ENCODE measurements at regions not wholly inside any gene's neighbourhood (a gene's known extent, or its start where the extent isn't known, plus 50 kb on each side); places are given as distances from the start of the nearest gene placed in this dataset.

- no peaks in the 10 kb centered on the region for H3K9me3 ChIP-seq (ENCODE audit: insufficient read depth, low read depth)
- no peak overlapping the region for H2AFZ ChIP-seq
- no peak overlapping the region for H3K27ac ChIP-seq
- ChIA-PET POLR2A (ENCODE audit: unreplicated experiment) (no interaction called here), CTCF (no interaction called here)
- DNase-seq: no peak
- no peaks in the 10 kb centered on the region for H3K36me3 ChIP-seq (ENCODE audit: low read depth)
- H3K4me3 ChIP-seq: no peak overlapping the region
- no peaks in the 10 kb centered on the region for H3F3A ChIP-seq (ENCODE audit: insufficient read depth, low read depth)
- H3K9me2 ChIP-seq (ENCODE audit: insufficient read depth): no peaks in the 10 kb centered on the region
- intact Hi-C loops (cut with micrococcal nuclease; ENCODE audit: unreplicated experiment): no loop called here
- H3K4me2 ChIP-seq: no peak overlapping the region
- no peaks in the 10 kb centered on the region for H3K4me1 ChIP-seq (replicated peaks; ENCODE audit: insufficient read depth)
- TF ChIP-seq CTCF (conservative IDR thresholded peaks at IDR 0.05): no peak
- TF ChIP-seq EZH2 (IDR thresholded peaks at IDR 0.05; ENCODE audit: low read depth): no peak
- no peaks in the 10 kb centered on the region for H3K79me2 ChIP-seq (ENCODE audit: low read depth)
- no TSS peak for BruUV-seq (replicated peaks)
- H4K20me1 ChIP-seq (ENCODE audit: insufficient read depth): no peaks in the 10 kb centered on the region
- no peaks in the 10 kb centered on the region for H3K27me3 ChIP-seq (ENCODE audit: insufficient read depth, low read depth)
Observed at GRCh38 chr10:113263056-113263455, 289.8 kb upstream of the HABP2 start.

DNA sequence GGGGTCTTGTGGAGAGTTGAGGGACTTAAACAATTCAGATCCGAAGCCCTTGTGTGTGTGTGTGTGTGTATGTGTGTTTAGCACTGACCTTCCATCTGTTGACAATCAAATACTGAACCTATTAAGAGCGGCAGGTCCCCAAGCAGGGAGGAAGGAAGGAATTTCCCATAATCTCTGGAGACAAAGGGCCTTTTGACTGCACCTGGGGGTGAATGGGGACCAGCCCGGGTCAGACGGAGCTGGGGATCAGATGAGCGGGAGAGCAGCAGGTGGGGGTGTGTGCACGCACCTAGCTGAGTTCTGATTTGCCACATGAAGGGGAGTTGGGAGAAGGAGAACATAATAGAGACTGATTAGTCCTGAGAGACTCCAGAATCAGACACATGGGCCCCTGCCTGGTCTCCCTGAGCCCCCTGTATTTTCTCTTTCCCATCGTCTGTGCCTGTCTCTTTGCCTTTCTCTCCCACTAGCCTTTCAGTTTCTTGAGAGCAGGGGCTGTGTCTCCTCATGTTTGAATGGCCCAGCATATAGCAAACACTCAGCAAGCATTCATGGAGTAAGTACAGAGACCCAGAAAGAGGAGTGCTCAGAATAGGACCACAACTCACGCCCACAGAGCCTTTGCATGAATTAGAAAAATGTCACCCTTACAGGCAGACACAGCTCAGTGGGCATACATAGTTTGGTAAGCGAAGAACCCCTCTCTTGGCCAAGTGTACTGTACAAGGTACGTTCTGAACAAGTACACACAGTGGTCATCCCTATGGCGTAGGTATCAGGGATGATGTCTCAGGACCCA, 288.3 kb upstream of the HABP2 start:
- Histone ChIP-seq H3K4me2 (no peak overlapping the region), H3F3A (ENCODE audit: insufficient read depth, low read depth) (no peaks in the 10 kb centered on the region), H3K27me3 (ENCODE audit: insufficient read depth, low read depth) (no peaks in the 10 kb centered on the region), H3K4me3 (no peak overlapping the region), H3K9me2 (ENCODE audit: insufficient read depth) (no peaks in the 10 kb centered on the region), H4K20me1 (ENCODE audit: insufficient read depth) (no peaks in the 10 kb centered on the region), H3K79me2 (ENCODE audit: low read depth) (no peaks in the 10 kb centered on the region), H3K4me1 (replicated peaks; ENCODE audit: insufficient read depth) (no peaks in the 10 kb centered on the region), H2AFZ (no peak overlapping the region), H3K9me3 (ENCODE audit: insufficient read depth, low read depth) (no peaks in the 10 kb centered on the region), H3K36me3 (ENCODE audit: low read depth) (no peaks in the 10 kb centered on the region), H3K27ac (no peak overlapping the region)
- no peak for TF ChIP-seq EZH2 (IDR thresholded peaks at IDR 0.05; ENCODE audit: low read depth)
- no peak for TF ChIP-seq CTCF (conservative IDR thresholded peaks at IDR 0.05)
- ChIA-PET POLR2A (ENCODE audit: unreplicated experiment) (no interaction called here), CTCF (no interaction called here)
- BruUV-seq (replicated peaks): no TSS peak
- intact Hi-C loops (cut with micrococcal nuclease; ENCODE audit: unreplicated experiment): no loop called here
- no peak for DNase-seq

DNA sequence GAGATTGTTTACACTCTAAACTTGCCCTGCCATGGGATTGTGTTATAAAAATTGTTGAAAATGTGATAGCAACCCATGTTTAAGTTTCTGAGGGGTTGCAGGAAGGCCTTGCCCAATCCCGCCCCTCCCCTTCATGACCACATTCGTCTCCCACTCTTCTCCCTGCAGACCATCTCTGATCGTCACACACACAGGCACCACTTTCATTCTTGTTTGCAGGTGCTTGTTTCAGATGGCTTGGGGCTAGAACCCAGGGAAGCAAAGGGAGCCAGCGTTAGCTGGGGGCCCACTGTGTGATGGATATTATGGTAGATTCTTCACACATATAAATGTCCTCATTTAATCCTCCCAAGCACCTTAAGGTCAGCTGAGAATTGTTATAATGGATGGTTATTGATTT, 286.7 kb upstream of the HABP2 start:
- no peak for TF ChIP-seq CTCF (conservative IDR thresholded peaks at IDR 0.05)
- TF ChIP-seq EZH2 (IDR thresholded peaks at IDR 0.05; ENCODE audit: low read depth): no peak
- no peaks in the 10 kb centered on the region for H4K20me1 ChIP-seq (ENCODE audit: insufficient read depth)
- CTCF ChIA-PET: no interaction called here
- H3K79me2 ChIP-seq (ENCODE audit: low read depth): no peaks in the 10 kb centered on the region
- H3K4me3 ChIP-seq: no peak overlapping the region
- H2AFZ ChIP-seq: no peak overlapping the region
- no peaks in the 10 kb centered on the region for H3K27me3 ChIP-seq (ENCODE audit: insufficient read depth, low read depth)
- H3K36me3 ChIP-seq (ENCODE audit: low read depth): no peaks in the 10 kb centered on the region
- H3K27ac ChIP-seq: no peak overlapping the region
- no peak overlapping the region for H3K4me2 ChIP-seq
- no peaks in the 10 kb centered on the region for H3K9me3 ChIP-seq (ENCODE audit: insufficient read depth, low read depth)
- no peaks in the 10 kb centered on the region for H3F3A ChIP-seq (ENCODE audit: insufficient read depth, low read depth)
- intact Hi-C loops (cut with micrococcal nuclease; ENCODE audit: unreplicated experiment): no loop called here
- no peak for DNase-seq
- no peaks in the 10 kb centered on the region for H3K4me1 ChIP-seq (replicated peaks; ENCODE audit: insufficient read depth)
- no TSS peak for BruUV-seq (replicated peaks)
- no peaks in the 10 kb centered on the region for H3K9me2 ChIP-seq (ENCODE audit: insufficient read depth)
- POLR2A ChIA-PET (ENCODE audit: unreplicated experiment): no interaction called here

Data from PC-9 (cell line).